ENCODE measurements at regions not wholly inside any gene's neighbourhood (a gene's known extent, or its start where the extent isn't known, plus 50 kb on each side); places are given as distances from the start of the nearest gene placed in this dataset.

DNA sequence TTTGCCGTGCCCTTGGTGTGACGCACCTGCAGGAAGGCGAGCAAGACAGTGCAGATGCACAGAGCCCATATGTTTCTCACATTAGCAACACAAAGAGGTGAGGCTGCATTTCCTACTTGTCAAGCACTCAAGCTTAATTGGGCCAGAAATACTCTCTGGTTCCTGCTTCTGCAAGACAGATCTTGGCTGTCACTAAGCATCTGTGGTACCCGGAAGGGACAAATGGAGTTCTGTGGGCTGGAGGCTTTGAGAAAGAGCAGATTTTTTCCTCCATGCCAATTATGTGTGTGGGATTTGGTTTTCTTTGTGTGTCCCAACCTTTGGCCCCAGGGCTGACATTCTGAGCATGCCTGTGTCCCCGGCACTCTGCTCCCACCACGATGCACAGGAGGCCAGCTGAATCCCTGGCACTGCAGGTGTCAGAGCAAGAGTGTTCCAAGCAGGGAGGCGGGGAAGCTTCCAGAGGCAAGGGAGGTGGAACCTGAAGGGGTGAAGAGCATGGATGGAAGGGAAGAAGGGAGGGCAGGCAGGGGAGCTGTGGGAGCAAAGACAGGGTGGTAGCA, 52.0 kb upstream of the STUM start:
- H3K79me2 ChIP-seq (ENCODE audit: low read length) = no peaks in the 10 kb centered on the region
- no peaks in the 10 kb centered on the region for H3K36me3 ChIP-seq (ENCODE audit: low read depth, low read length)
- no peak for DNase-seq
- peaks cover 1% of the 10 kb centered on the region; the same call in 1 of the 2 replicates for H3K27me3 ChIP-seq (ENCODE audit: low read length)
- no peaks in the 10 kb centered on the region for H3K9me2 ChIP-seq (replicated peaks; ENCODE audit: low read length)
- H4K20me1 ChIP-seq (ENCODE audit: low read length) = no peaks in the 10 kb centered on the region
- TF ChIP-seq CTCF (conservative IDR thresholded peaks at IDR 0.05; ENCODE audit: low read depth, low read length) = no peak
- no peak for TF ChIP-seq EZH2 (IDR thresholded peaks at IDR 0.05; ENCODE audit: low read length, unreplicated experiment)
- no peak for TF ChIP-seq EZH2phosphoT487 (IDR thresholded peaks at IDR 0.05; ENCODE audit: borderline replicate concordance, low read length)
- H3K4me2 ChIP-seq (ENCODE audit: low read length) = no peak overlapping the region
- intact Hi-C loops (cut with micrococcal nuclease) = no loop called here
- H3F3A ChIP-seq (ENCODE audit: low read length, unreplicated experiment) = no peaks in the 10 kb centered on the region
- H3K4me3 ChIP-seq (ENCODE audit: low read length) = no peak overlapping the region
- H3K27ac ChIP-seq (ENCODE audit: low read length) = no peak overlapping the region
- POLR2A ChIA-PET (ENCODE audit: unreplicated experiment) = no interaction called here
- no peak overlapping the region for H3K9ac ChIP-seq (ENCODE audit: low read length)
- no peak for ATAC-seq
- no peaks in the 10 kb centered on the region for H3K9me3 ChIP-seq (ENCODE audit: low read length)
- peaks cover 7% of the 10 kb centered on the region; the same call in 1 of the 2 replicates for H3K4me1 ChIP-seq (ENCODE audit: insufficient read depth, low read length)
- BruUV-seq (replicated peaks) = no TSS peak
- CTCF ChIA-PET = interaction anchor here (0.6 kb wide), 1 partner anchor 13 kb away, joined by 10 read pairs; no protein-coding TSS in a partner anchor
- H2AFZ ChIP-seq (ENCODE audit: low read length) = no peak overlapping the region

GRCh38 chr1:226497276-226497833, 51.2 kb upstream of the STUM start:
- ATAC-seq = no peak
- H2AFZ ChIP-seq (ENCODE audit: low read length) = no peak overlapping the region
- TF ChIP-seq EZH2phosphoT487 (IDR thresholded peaks at IDR 0.05; ENCODE audit: borderline replicate concordance, low read length) (no peak), EZH2 (IDR thresholded peaks at IDR 0.05; ENCODE audit: low read length, unreplicated experiment) (no peak), CTCF (conservative IDR thresholded peaks at IDR 0.05; ENCODE audit: low read depth, low read length) (no peak)
- H3K9me2 ChIP-seq (replicated peaks; ENCODE audit: low read length) = no peaks in the 10 kb centered on the region
- H3K79me2 ChIP-seq (ENCODE audit: low read length) = no peaks in the 10 kb centered on the region
- H3K4me2 ChIP-seq (ENCODE audit: low read length) = no peak overlapping the region
- no peaks in the 10 kb centered on the region for H3K36me3 ChIP-seq (ENCODE audit: low read depth, low read length)
- no peak overlapping the region for H3K9ac ChIP-seq (ENCODE audit: low read length)
- H4K20me1 ChIP-seq (ENCODE audit: low read length) = no peaks in the 10 kb centered on the region
- ChIA-PET POLR2A (ENCODE audit: unreplicated experiment) (no interaction called here), CTCF (no interaction called here)
- BruUV-seq (replicated peaks) = no TSS peak
- no peak overlapping the region for H3K27ac ChIP-seq (ENCODE audit: low read length)
- peak; percentile 25 for DNase-seq
- peaks cover 7% of the 10 kb centered on the region; the same call in 1 of the 2 replicates for H3K4me1 ChIP-seq (ENCODE audit: insufficient read depth, low read length)
- no peaks in the 10 kb centered on the region for H3F3A ChIP-seq (ENCODE audit: low read length, unreplicated experiment)
- no peaks in the 10 kb centered on the region for H3K9me3 ChIP-seq (ENCODE audit: low read length)
- H3K4me3 ChIP-seq (ENCODE audit: low read length) = no peak overlapping the region
- H3K27me3 ChIP-seq (ENCODE audit: low read length) = peaks cover 9% of the 10 kb centered on the region; the same call in 1 of the 2 replicates
- intact Hi-C loops (cut with micrococcal nuclease) = no loop called here

- Histone ChIP-seq H4K20me1 (ENCODE audit: low read length) (no peaks in the 10 kb centered on the region), H3F3A (ENCODE audit: low read length, unreplicated experiment) (no peaks in the 10 kb centered on the region), H3K9me2 (replicated peaks; ENCODE audit: low read length) (no peaks in the 10 kb centered on the region), H2AFZ (ENCODE audit: low read length) (no peak overlapping the region), H3K4me3 (ENCODE audit: low read length) (no peak overlapping the region), H3K9me3 (ENCODE audit: low read length) (no peaks in the 10 kb centered on the region), H3K4me1 (ENCODE audit: insufficient read depth, low read length) (peaks cover 7% of the 10 kb centered on the region; the same call in 1 of the 2 replicates), H3K79me2 (ENCODE audit: low read length) (no peaks in the 10 kb centered on the region), H3K36me3 (ENCODE audit: low read depth, low read length) (no peaks in the 10 kb centered on the region), H3K9ac (ENCODE audit: low read length) (no peak overlapping the region), H3K27ac (ENCODE audit: low read length) (no peak overlapping the region), H3K27me3 (ENCODE audit: low read length) (peaks cover 9% of the 10 kb centered on the region; the same call in 1 of the 2 replicates), H3K4me2 (ENCODE audit: low read length) (no peak overlapping the region)
- DNase-seq (no peak), ATAC-seq (no peak)
- ChIA-PET POLR2A (ENCODE audit: unreplicated experiment) (no interaction called here), CTCF (interaction anchor here (0.6 kb wide), 1 partner anchor 1501 kb away, joined by 3 read pairs; no protein-coding TSS in a partner anchor)
- BruUV-seq (replicated peaks) = no TSS peak
- intact Hi-C loops (cut with micrococcal nuclease) = no loop called here
- TF ChIP-seq CTCF (conservative IDR thresholded peaks at IDR 0.05; ENCODE audit: low read depth, low read length) (no peak), EZH2phosphoT487 (IDR thresholded peaks at IDR 0.05; ENCODE audit: borderline replicate concordance, low read length) (no peak), EZH2 (IDR thresholded peaks at IDR 0.05; ENCODE audit: low read length, unreplicated experiment) (no peak)
These were observed 50.4 kb upstream of the STUM start for GRCh38 chr1:226497991-226498639.

Measured in PC-3 (cell line).